A673 (cell line): ENCODE measurements at regions not wholly inside any gene's neighbourhood (a gene's known extent, or its start where the extent isn't known, plus 50 kb on each side); places are given as distances from the start of the nearest gene placed in this dataset.

Source experiments
- BruUV-seq: library from RNA; stranded (reverse); fragments of 400-500 nt; replicated peaks from 2 replicates; lab custom pipeline; 2021; lab: Mats Ljungman, UMichigan
- CTCF ChIA-PET: fragments of 300-600 bp; sonication (Branson Sonifier 250); formaldehyde crosslinking; loops from one replicate; lab custom pipeline; 2022; ENCODE audit warnings: antibody characterized with exemption; lab: Charles Lee
- POLR2A ChIA-PET: fragments of 300-600 bp; sonication (Branson Sonifier 250); formaldehyde crosslinking; loops from one replicate; lab custom pipeline; 2022; ENCODE audit warnings: antibody characterized with exemption; ENCODE audit not compliant: low non-redundant PET; lab: Charles Lee
- DNase-seq: peaks from one replicate; pipeline ENCODE4 v3.0.0-alpha.2; 2015; ENCODE audit warnings: low spot score
- H3K27ac ChIP-seq: fragments of 200-600 bp; sonication (generic); 2 replicates; pipeline ENCODE4 v1.5.1; 2016; ENCODE audit warnings: mixed run types, low read depth, mild to moderate bottlenecking, mixed read lengths, antibody characterized with exemption, low read length; ENCODE audit not compliant: poor library complexity, severe bottlenecking
- H3K27me3 ChIP-seq: fragments of 200-600 bp; sonication (generic); replicated peaks from 2 replicates; pipeline ENCODE4 v1.6.1; 2017; ENCODE audit warnings: mixed run types, low read depth, mild to moderate bottlenecking, mixed read lengths, antibody characterized with exemption, low read length; ENCODE audit not compliant: insufficient read depth, poor library complexity
- H3K36me3 ChIP-seq: fragments of 200-600 bp; sonication (generic); 2 replicates; pipeline ENCODE4 v1.6.1; 2016; ENCODE audit warnings: mixed run types, mild to moderate bottlenecking, mixed read lengths, antibody characterized with exemption, low read length; ENCODE audit not compliant: insufficient read depth, poor library complexity, severe bottlenecking
- H3K4me1 ChIP-seq: fragments of 200-600 bp; sonication (generic); 2 replicates; pipeline ENCODE4 v1.6.1; 2017; ENCODE audit warnings: mixed run types, mild to moderate bottlenecking, mixed read lengths, antibody characterized with exemption, low read length; ENCODE audit not compliant: insufficient read depth, poor library complexity, severe bottlenecking
- H3K4me3 ChIP-seq: fragments of 200-600 bp; sonication (generic); 2 replicates; pipeline ENCODE4 v1.5.1; 2016; ENCODE audit warnings: low read depth, mixed run types, mild to moderate bottlenecking, mixed read lengths, low read length; ENCODE audit not compliant: poor library complexity, severe bottlenecking
- H3K9me3 ChIP-seq: fragments of 200-600 bp; sonication (generic); 2 replicates; pipeline ENCODE4 v1.6.1; 2016; ENCODE audit warnings: mixed run types, low read depth, mild to moderate bottlenecking, mixed read lengths, antibody characterized with exemption, low read length; ENCODE audit not compliant: poor library complexity, severe bottlenecking
- EZH2 ChIP-seq: fragments of 200-600 bp; sonication (generic); IDR thresholded peaks from 2 replicates; pipeline ENCODE4 v1.6.1; 2017; ENCODE audit warnings: borderline replicate concordance, low read depth, mild to moderate bottlenecking, mixed read lengths, antibody characterized with exemption, low read length; ENCODE audit not compliant: poor library complexity, severe bottlenecking
- intact Hi-C: fragments of 100-400 bp; cut with micrococcal nuclease; formaldehyde crosslinking; loops from one replicate; pipeline ENCODE4 v1.10.0; 2022; ENCODE audit not compliant: unreplicated experiment
- TF ChIP-seq, protein P1 (sequence below): fragments of 300-800, 200-600 bp; sonication (generic); conservative IDR thresholded peaks from 2 replicates; pipeline ENCODE4 v1.5.1; 2017; ENCODE audit warnings: low read depth, mild to moderate bottlenecking, antibody characterized with exemption, low read length, moderate library complexity, mixed read lengths

DNA sequence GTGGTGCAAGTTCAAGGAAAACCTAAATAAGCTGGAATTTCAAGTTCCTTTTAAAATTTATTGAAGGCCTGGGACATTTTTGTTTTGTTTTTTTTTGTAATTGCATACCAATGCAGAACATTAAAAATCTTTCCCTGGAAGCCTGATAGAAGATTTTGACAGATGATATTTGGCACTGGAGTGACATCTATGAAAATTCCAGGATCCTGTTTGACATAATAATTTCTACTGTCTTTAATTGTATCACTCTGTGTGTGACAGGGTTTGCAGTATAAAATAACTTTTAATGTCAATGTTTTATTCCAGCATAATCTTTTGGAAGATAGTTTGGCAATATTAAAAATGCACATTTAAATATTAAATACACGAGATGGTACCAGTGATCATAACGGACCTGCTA is 514.2 kb upstream of the ACO1 start:
- Histone ChIP-seq H3K27ac (no peak overlapping the region), H3K9me3 (no peaks in the 10 kb centered on the region), H3K4me3 (no peak overlapping the region), H3K4me1 (no peaks in the 10 kb centered on the region), H3K36me3 (no peaks in the 10 kb centered on the region), H3K27me3 (no peaks in the 10 kb centered on the region)
- TF ChIP-seq EZH2, result no peak
- TF ChIP-seq, protein P1, sequence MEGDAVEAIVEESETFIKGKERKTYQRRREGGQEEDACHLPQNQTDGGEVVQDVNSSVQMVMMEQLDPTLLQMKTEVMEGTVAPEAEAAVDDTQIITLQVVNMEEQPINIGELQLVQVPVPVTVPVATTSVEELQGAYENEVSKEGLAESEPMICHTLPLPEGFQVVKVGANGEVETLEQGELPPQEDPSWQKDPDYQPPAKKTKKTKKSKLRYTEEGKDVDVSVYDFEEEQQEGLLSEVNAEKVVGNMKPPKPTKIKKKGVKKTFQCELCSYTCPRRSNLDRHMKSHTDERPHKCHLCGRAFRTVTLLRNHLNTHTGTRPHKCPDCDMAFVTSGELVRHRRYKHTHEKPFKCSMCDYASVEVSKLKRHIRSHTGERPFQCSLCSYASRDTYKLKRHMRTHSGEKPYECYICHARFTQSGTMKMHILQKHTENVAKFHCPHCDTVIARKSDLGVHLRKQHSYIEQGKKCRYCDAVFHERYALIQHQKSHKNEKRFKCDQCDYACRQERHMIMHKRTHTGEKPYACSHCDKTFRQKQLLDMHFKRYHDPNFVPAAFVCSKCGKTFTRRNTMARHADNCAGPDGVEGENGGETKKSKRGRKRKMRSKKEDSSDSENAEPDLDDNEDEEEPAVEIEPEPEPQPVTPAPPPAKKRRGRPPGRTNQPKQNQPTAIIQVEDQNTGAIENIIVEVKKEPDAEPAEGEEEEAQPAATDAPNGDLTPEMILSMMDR, result no peak
- no peak for DNase-seq
- ChIA-PET CTCF (no interaction called here), POLR2A (no interaction called here)
- intact Hi-C loops, result no loop called here
- BruUV-seq, result no TSS peak

DNA sequence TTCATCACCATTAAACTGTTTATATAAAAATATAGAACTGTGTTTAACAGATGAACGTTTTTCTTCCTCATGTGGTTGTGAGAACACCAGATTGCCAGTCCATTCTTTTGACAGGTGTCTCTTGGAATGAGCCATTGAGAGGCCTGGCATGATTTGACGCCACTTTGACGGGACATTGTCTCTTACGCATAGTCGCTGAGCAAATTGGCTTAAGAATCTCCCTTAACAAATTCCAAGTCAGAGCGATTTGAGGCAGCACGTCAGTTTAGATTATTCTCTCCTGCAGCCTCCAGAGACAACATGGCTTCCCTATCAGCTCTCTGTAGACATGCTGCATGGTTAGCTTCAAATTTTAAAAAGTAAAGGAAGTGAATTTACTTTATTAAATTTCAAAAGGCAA is 510.7 kb upstream of the ACO1 start:
- POLR2A ChIA-PET, result no interaction called here
- CTCF ChIA-PET, result no interaction called here
- no peaks in the 10 kb centered on the region for H3K27me3 ChIP-seq
- H3K9me3 ChIP-seq, result no peaks in the 10 kb centered on the region
- H3K36me3 ChIP-seq, result no peaks in the 10 kb centered on the region
- intact Hi-C loops, result no loop called here
- H3K4me3 ChIP-seq, result no peak overlapping the region
- TF ChIP-seq EZH2, result no peak
- TF ChIP-seq, protein P1, result no peak
- no peaks in the 10 kb centered on the region for H3K4me1 ChIP-seq
- H3K27ac ChIP-seq, result no peak overlapping the region
- BruUV-seq, result no TSS peak
- DNase-seq, result no peak

- no peaks in the 10 kb centered on the region for H3K27me3 ChIP-seq
- H3K4me3 ChIP-seq, result no peak overlapping the region
- no peak for DNase-seq
- no peaks in the 10 kb centered on the region for H3K4me1 ChIP-seq
- H3K9me3 ChIP-seq, result no peaks in the 10 kb centered on the region
- BruUV-seq, result no TSS peak
- POLR2A ChIA-PET, result no interaction called here
- no peaks in the 10 kb centered on the region for H3K36me3 ChIP-seq
- CTCF ChIA-PET, result no interaction called here
- TF ChIP-seq, protein P1, result no peak
- no peak for TF ChIP-seq EZH2
- no peak overlapping the region for H3K27ac ChIP-seq
- intact Hi-C loops, result no loop called here
Observed at GRCh38 chr9:31894008-31894407, 490.4 kb upstream of the ACO1 start.
